ENCODE measurements at regions not wholly inside any gene's neighbourhood (a gene's known extent, or its start where the extent isn't known, plus 50 kb on each side); places are given as distances from the start of the nearest gene placed in this dataset.
"Not testable (repeated sequence)": the region's sequence is repeated elsewhere in the genome, so short reads cannot be mapped to it uniquely, and the experiment has no call there.

GRCh38 chr9:135412315-135413085 is 67.1 kb upstream of the PPP1R26 start:
- 5 to 8% methylated on average over 37 to 43 of the region's 43 CpGs for WGBS, 2 donors
- not testable (repeated sequence) for H3K27me3 ChIP-seq; H3K36me3 ChIP-seq (ENCODE audit: low read depth, missing control alignments); H3K4me3 ChIP-seq; H3K4me1 ChIP-seq; H3K27ac ChIP-seq; H3K9me3 ChIP-seq
- TF ChIP-seq CTCF (IDR thresholded peaks at IDR 0.05) = peak; percentile 98 to 100 (median 99)
- peak; percentile 79 for DNase-seq
- intact Hi-C loops (cut with DNase I; ENCODE audit: low total_unique reads) = loop anchor here (5.0 kb wide), 1 partner anchor 325 kb away; the partner anchor contains the start of gene OLFM1

- Histone ChIP-seq H3K9me3 (no peaks in the 10 kb centered on the region), H3K27ac (no peak overlapping the region), H3K27me3 (no peaks in the 10 kb centered on the region), H3K4me1 (peaks cover 6% of the 10 kb centered on the region), H3K4me3 (no peak overlapping the region), H3K36me3 (ENCODE audit: low read depth, missing control alignments) (no peaks in the 10 kb centered on the region)
- TF ChIP-seq CTCF (IDR thresholded peaks at IDR 0.05) (no peak), POLR2A (IDR thresholded peaks at IDR 0.05) (no peak)
- no peak for DNase-seq
- intact Hi-C loops (cut with DNase I; ENCODE audit: low total_unique reads) = loop anchor here (5.0 kb wide), 1 partner anchor 326 kb away; the partner anchor contains the start of gene OLFM1
- WGBS, 2 donors = 56 to 66% methylated on average over 11 of the region's 12 CpGs
Measured at GRCh38 chr9:135413086-135413375, 66.6 kb upstream of the PPP1R26 start.

GRCh38 chr9:135413461-135413860 is 66.1 kb upstream of the PPP1R26 start:
- intact Hi-C loops (cut with DNase I; ENCODE audit: low total_unique reads) = loop anchor here (5.0 kb wide), 1 partner anchor 326 kb away; the partner anchor contains the start of gene OLFM1
- H3K4me3 ChIP-seq = no peak overlapping the region
- no peak for TF ChIP-seq CTCF (IDR thresholded peaks at IDR 0.05)
- TF ChIP-seq POLR2A (IDR thresholded peaks at IDR 0.05) = no peak
- peaks cover 6% of the 10 kb centered on the region for H3K4me1 ChIP-seq
- H3K27ac ChIP-seq = no peak overlapping the region
- no peaks in the 10 kb centered on the region for H3K9me3 ChIP-seq
- 64 to 82% methylated on average over 3 to 15 of the region's 18 CpGs for WGBS, 2 donors
- DNase-seq = no peak
- H3K27me3 ChIP-seq = no peaks in the 10 kb centered on the region
- H3K36me3 ChIP-seq (ENCODE audit: low read depth, missing control alignments) = no peaks in the 10 kb centered on the region

GRCh38 chr9:135414293-135414692 is 65.3 kb upstream of the PPP1R26 start:
- H3K27me3 ChIP-seq = no peaks in the 10 kb centered on the region

More at GRCh38 chr9:135414293-135414692, 65.3 kb upstream of the PPP1R26 start:
- no peak for TF ChIP-seq POLR2A (IDR thresholded peaks at IDR 0.05)
- TF ChIP-seq CTCF (IDR thresholded peaks at IDR 0.05) = no peak
- intact Hi-C loops (cut with DNase I; ENCODE audit: low total_unique reads) = loop anchor here (5.0 kb wide), 1 partner anchor 327 kb away; the partner anchor contains the start of gene OLFM1
- no peak overlapping the region for H3K27ac ChIP-seq
- H3K9me3 ChIP-seq = no peaks in the 10 kb centered on the region
- peaks cover 6% of the 10 kb centered on the region for H3K4me1 ChIP-seq
- DNase-seq = no peak
- H3K36me3 ChIP-seq (ENCODE audit: low read depth, missing control alignments) = no peaks in the 10 kb centered on the region
- WGBS, 2 donors = 87 to 88% methylated on average over 13 of the region's 13 CpGs
- no peak overlapping the region for H3K4me3 ChIP-seq
